GM19025 (cell line): ENCODE measurements at regions not wholly inside any gene's neighbourhood (a gene's known extent, or its start where the extent isn't known, plus 50 kb on each side); places are given as distances from the start of the nearest gene placed in this dataset.
"Not testable (repeated sequence)": the region's sequence is repeated elsewhere in the genome, so short reads cannot be mapped to it uniquely, and the experiment has no call there.

Source experiments
- ATAC-seq: cut with Tn5 transposase; IDR thresholded peaks from one replicate; pipeline ENCODE4 v1.9.1; 2021; ENCODE audit warnings: mild to moderate bottlenecking, low read depth, moderate library complexity; ENCODE audit not compliant: unreplicated experiment

- no peak for ATAC-seq
Measured at GRCh38 chr3:6287088-6287875, 573.6 kb upstream of the GRM7 start.

GRCh38 chr3:6301626-6302025 lies 559.3 kb upstream of the GRM7 start:
- no peak for ATAC-seq

GRCh38 chr3:6315906-6316305 lies 545.0 kb upstream of the GRM7 start:
- no peak for ATAC-seq

DNA sequence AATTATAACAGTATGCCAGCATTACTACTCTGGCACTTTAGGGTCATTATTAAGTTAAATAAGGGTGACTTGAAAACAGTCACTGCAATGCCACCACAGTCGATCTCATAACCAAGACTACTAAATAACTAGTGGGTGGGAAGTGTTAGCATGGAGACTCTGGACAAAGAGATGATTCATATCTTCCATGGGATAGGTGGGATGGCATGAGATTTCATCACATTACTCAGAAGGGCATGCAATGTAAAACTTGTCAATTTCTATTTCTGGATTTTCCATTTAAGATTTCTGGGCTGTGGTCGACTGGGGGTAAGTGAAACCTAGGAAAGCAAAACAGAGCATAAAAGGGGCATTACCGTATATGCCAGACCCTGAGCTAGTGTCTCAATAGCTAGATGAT lies 538.9 kb upstream of the GRM7 start:
- ATAC-seq = no peak

- ATAC-seq = no peak
Measured at GRCh38 chr3:6326771-6327170, 534.1 kb upstream of the GRM7 start.

DNA sequence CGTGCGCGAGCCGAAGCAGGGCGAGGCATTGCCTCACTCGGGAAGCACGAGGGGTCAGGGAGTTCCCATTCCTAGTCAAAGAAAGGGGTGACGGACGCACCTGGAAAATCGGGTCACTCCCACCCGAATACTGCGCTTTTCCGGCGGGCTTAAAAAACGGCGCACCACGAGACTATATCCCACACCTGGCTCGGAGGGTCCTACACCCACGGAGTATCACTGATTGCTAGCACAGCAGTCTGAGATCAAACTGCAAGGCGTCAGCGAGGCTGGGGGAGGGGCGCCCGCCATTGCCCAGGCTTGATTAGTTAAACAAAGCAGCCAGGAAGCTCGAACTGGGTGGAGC lies 520.0 kb upstream of the GRM7 start:
- ATAC-seq = not testable (repeated sequence)

- no peak for ATAC-seq
Measured at GRCh38 chr3:6351752-6352151, 509.2 kb upstream of the GRM7 start.

GRCh38 chr3:6354653-6355052 lies 506.3 kb upstream of the GRM7 start:
- ATAC-seq = no peak

DNA sequence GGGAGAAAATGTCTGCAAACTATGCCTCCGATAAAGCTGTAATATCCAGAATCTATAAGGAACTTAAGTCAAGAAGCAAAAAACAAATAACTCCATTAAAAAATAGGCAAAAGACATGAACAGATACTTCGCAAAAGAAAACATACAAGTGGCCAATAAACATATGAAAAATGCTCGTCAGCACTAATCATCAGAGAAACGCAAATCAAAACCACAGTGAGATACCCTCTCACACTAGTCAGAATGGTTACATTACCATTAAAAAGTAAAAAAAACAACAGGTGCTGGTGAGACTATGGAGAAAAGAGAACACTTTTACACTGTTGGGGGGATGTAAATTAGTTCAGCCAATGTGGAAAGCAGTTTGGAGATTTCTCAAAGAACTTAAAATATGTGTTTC lies 498.5 kb upstream of the GRM7 start:
- no peak for ATAC-seq

DNA sequence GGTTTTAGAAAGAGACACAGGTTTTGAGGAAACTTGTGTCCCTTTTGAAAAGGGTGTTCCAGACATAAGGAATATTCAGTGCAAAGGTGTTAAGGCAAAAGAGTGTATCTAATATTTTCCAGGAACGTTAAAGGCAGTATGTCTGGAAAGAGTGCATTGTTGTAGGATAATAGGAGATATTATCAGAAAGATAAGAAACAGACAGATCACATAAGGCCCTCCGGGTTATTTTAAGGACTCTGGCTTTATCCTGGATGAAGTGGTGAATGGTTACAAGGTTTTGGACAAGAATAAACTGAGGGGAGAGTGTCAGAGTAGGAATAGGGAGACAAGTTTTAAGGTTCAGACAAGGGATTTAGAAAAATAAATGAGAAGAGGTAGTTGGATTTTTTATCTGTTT lies 493.7 kb upstream of the GRM7 start:
- ATAC-seq = no peak

GRCh38 chr3:6392123-6392522 lies 468.8 kb upstream of the GRM7 start:
- ATAC-seq = no peak

DNA sequence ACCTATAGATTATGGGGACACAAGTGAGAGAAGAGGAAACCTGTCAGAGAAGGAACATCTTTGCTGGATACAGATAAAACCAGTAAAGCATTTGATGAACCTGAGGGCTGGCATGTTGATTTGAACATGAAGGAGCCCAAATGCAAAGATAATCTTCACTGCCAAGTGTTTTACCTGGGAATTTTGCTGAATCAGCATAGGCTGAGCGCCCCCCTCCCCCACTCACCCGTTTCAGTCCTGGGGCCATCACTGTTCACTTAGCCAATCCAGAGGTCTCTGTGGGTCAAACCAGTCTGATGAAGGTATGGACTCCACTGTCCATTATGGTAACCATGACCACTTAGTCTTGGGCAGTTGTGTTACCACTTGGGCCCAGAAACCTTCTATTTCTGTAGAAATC lies 466.0 kb upstream of the GRM7 start:
- ATAC-seq = no peak

DNA sequence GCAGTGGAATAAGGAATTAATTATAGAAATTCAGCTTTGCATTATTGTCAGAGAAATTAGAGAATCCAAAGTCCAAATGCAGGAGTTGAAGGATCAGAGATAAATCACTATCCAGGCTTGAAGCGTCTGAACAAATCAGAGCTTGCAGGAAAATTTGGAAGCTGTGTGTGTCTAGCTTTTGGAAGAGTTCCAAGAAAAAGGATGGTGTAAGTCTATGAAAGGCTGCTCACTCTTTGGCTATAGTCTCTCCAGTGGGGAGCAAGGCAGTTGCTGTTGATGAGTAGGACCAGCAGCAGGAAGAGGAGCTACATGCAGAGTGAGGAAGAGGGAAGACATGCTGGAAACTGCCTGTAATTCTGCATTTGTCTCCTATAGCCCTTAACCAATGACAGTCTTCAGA lies 464.3 kb upstream of the GRM7 start:
- no peak for ATAC-seq

DNA sequence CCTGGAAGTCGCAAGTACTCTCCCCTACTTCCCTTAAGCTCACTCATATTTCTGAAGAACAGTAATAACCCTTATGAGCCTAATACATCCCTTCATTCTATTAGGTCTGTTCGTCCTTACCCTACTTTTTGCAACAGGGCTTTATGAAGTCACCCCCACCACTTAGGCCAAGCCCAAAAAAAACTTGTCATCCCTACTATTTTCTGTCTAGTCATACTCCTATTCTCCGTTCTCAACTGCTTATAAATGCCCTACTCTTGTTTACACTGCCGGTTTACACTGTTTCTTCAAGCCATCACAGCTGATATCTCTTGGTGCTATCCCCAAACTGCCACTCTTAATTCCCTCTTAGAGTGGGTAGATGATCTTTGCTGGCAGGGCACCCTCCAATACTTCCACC lies 458.2 kb upstream of the GRM7 start:
- ATAC-seq = not testable (repeated sequence)

GRCh38 chr3:6406923-6407322 lies 454.0 kb upstream of the GRM7 start:
- not testable (repeated sequence) for ATAC-seq

DNA sequence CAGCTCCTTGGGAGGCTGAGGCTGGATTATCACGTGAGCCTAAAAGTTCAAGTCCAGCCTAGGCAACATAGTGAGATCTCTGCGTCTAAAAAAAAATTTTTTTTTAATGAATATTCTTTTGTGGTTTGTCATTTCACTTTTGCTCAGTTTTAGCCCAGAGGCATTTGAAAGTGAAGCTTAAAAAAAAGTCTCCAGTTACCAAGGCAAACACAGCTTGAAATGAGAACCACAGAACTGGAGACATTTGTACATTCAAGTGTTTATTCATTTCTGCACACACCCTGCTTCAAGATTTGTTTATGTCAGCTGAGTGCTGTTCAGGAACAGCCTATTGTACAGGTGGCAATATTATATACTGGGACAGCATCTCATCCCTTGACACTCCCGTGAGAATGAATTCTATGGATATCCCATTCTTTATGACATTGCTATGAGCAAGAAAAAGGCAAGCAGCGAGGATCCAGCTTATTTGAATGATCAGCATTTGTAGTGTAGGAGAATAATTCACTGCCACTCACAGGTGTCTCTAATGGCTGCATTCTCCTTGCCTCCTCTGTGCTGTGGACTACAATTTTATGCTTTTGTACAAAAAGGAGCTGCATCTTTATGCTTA lies 444.8 kb upstream of the GRM7 start:
- no peak for ATAC-seq

- no peak for ATAC-seq
Measured at GRCh38 chr3:6417174-6417573, 443.7 kb upstream of the GRM7 start.

DNA sequence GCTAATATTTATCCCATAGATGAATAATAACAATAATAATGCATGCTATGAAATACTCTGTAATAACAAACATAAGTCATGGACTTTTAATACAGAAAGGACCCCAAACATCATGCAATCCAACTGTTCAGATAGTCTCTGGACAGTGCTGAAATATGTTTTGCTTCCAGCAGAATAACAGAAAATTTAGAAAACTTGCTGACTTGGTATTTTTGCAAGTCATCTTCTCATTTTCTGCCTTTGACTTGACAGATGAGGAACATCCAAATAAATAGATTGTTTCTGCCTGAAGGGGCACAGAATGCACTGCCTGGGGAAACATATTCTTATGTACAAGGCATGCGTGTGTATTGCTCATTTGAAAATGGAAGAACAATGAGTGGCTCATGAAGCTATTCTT lies 442.4 kb upstream of the GRM7 start:
- no peak for ATAC-seq

DNA sequence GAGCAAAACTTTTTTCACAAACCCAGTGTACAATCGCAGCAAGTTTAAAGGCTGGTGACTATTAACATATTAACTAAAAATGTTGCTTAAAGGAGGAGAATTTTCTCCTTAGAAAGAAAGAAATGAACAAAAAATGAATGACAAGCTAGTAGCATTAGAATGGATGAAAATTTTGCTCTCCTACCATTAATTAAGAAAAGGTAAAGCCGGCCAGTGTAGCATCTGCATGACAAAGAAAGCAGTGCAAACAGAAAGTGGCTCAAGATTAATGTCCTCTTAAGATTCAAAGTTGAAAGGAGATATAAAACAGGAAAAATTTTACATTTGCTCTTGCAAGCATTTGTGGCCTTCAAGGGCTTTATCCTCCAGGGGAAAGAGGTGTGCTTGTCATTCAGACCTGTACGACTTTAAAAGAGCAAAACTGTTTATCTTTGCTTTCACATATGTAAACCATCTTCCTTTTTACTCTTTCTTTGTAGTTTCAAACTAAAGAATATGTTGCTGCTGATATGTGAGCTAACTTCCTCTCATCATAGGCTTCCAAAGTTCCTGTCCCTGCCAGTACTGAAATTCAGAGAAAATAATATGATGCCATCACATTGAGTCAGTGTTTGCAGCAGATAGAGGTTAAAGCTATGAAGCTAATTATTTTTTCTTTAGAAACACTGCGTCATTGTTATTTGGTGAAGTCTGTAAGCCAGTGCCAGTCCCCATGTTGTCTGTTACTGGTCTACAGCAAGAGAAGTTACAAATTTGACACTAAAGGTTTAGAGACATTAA lies 439.1 kb upstream of the GRM7 start:
- no peak for ATAC-seq

GRCh38 chr3:6425289-6425820 lies 435.6 kb upstream of the GRM7 start:
- ATAC-seq = no peak

- not testable (repeated sequence) for ATAC-seq
Measured at GRCh38 chr3:6428276-6428675, 432.6 kb upstream of the GRM7 start.
